PC-9 (cell line): ENCODE measurements at regions not wholly inside any gene's neighbourhood (a gene's known extent, or its start where the extent isn't known, plus 50 kb on each side); places are given as distances from the start of the nearest gene placed in this dataset.

Source experiments
- EZH2 ChIP-seq: fragments of 200-600 bp; sonication (generic); IDR thresholded peaks from 2 replicates; pipeline ENCODE4 v1.8.0; 2017; ENCODE audit warnings: antibody characterized with exemption, low read depth
- TF ChIP-seq, protein P1 (sequence below): fragments of 200-600 bp; sonication (generic); conservative IDR thresholded peaks from 2 replicates; pipeline ENCODE4 v1.6.1; 2017; ENCODE audit warnings: mixed run types, antibody characterized with exemption, mild to moderate bottlenecking, moderate library complexity

DNA sequence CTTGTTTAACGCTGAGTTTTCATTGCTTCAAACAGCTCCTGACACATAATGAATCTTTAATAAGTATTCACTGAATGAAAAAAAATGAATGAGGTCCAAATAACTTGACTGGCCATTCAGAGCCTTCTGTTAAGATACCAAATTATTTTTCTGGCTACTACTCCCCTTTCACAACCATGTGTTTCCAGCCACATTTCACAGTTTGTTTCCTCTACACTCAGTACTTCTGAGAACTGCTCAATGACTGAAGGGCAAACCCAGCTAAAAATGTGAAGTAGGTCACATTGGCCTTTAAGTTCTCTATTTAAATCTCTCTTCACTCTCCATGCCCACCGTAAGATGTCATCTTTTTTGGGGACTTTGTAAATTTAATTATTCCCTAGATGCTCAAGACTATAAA lies 78.4 kb upstream of the KRR1 start:
- TF ChIP-seq, protein P1, sequence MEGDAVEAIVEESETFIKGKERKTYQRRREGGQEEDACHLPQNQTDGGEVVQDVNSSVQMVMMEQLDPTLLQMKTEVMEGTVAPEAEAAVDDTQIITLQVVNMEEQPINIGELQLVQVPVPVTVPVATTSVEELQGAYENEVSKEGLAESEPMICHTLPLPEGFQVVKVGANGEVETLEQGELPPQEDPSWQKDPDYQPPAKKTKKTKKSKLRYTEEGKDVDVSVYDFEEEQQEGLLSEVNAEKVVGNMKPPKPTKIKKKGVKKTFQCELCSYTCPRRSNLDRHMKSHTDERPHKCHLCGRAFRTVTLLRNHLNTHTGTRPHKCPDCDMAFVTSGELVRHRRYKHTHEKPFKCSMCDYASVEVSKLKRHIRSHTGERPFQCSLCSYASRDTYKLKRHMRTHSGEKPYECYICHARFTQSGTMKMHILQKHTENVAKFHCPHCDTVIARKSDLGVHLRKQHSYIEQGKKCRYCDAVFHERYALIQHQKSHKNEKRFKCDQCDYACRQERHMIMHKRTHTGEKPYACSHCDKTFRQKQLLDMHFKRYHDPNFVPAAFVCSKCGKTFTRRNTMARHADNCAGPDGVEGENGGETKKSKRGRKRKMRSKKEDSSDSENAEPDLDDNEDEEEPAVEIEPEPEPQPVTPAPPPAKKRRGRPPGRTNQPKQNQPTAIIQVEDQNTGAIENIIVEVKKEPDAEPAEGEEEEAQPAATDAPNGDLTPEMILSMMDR: no peak
- no peak for TF ChIP-seq EZH2
